GM12878 (cell line): ENCODE measurements at regions not wholly inside any gene's neighbourhood (a gene's known extent, or its start where the extent isn't known, plus 50 kb on each side); places are given as distances from the start of the nearest gene placed in this dataset.

Source experiments
- ATAC-seq: fragments of 200-7000 bp; cut with Tn5 transposase; 3 replicates; pipeline ENCODE4 v1.9.1; 2020; ENCODE audit warnings: mild to moderate bottlenecking, moderate library complexity
- BruUV-seq: library from RNA; stranded (reverse); fragments of 400-500 nt; replicated peaks from 2 replicates; lab custom pipeline; 2021; lab: Mats Ljungman, UMichigan
- CTCF ChIA-PET: fragments of 300-600 bp; sonication (Branson Sonifier 250); formaldehyde crosslinking; extraction: SDS; loops from one replicate; lab custom pipeline; 2021; ENCODE audit warnings: inconsistent platforms; lab: Yijun Ruan, JAX
- POLR2A ChIA-PET: fragments of 350-600 bp; formaldehyde crosslinking; extraction: SDS; loops from one replicate; lab custom pipeline; 2021; ENCODE audit warnings: inconsistent platforms; lab: Charles Lee
- RAD21 ChIA-PET: fragments of 300-600 bp; sonication (Branson Sonifier 250); formaldehyde crosslinking; loops from one replicate; lab custom pipeline; 2023; ENCODE audit warnings: antibody characterized with exemption; ENCODE audit not compliant: unreplicated experiment; lab: Charles Lee
- SMC1A ChIA-PET: fragments of 300-600 bp; sonication (Branson Sonifier 250); formaldehyde crosslinking; loops from one replicate; lab custom pipeline; 2023; ENCODE audit not compliant: unreplicated experiment, uncharacterized antibody; lab: Charles Lee
- DNase-seq: peaks from one replicate; pipeline ENCODE4 v3.0.0-alpha.2; 2011; ENCODE audit warnings: low read depth, low spot score
- FAIRE-seq: peaks from 3 replicates; lab custom pipeline; 2011; peaks lifted over from hg19 to GRCh38; lab: Jason Lieb, UNC
- H2AFZ ChIP-seq: 2 replicates; pipeline ENCODE4 v1.6.0; 2011; ENCODE audit warnings: low read depth, low read length, control low read depth; ENCODE audit not compliant: control insufficient read depth
- H3K27ac ChIP-seq: 2 replicates; pipeline ENCODE4 v1.5.1; 2011; ENCODE audit warnings: control low read depth; ENCODE audit not compliant: control insufficient read depth, insufficient read depth
- H3K27me3 ChIP-seq, 2 experiments: replicated peaks in 1 of 2; 2 replicates each; pipeline versions ENCODE4 v1.6.0 to v1.6.1; 2011; ENCODE audit warnings: low read length in 1 of 2; ENCODE audit not compliant: control insufficient read depth in 2 of 2, insufficient read depth in 2 of 2
- H3K36me3 ChIP-seq, 2 experiments: 2 replicates each; pipeline ENCODE4 v1.5.1; 2011; ENCODE audit warnings: low read length in 1 of 2; ENCODE audit not compliant: control insufficient read depth in 2 of 2, insufficient read depth in 2 of 2
- H3K4me1 ChIP-seq: 2 replicates; pipeline ENCODE4 v1.6.1; 2011; ENCODE audit warnings: mild to moderate bottlenecking, low read length, moderate library complexity, mixed read lengths; ENCODE audit not compliant: control insufficient read depth, insufficient read depth
- H3K4me2 ChIP-seq: 2 replicates; pipeline ENCODE4 v1.6.0; 2011; ENCODE audit warnings: control low read depth; ENCODE audit not compliant: control insufficient read depth, insufficient read depth
- H3K4me3 ChIP-seq: fragments of 200-600 bp; sonication (generic); 2 replicates; pipeline ENCODE4 v1.5.1; 2016
- H3K79me2 ChIP-seq: 2 replicates; pipeline ENCODE4 v1.6.0; 2011; ENCODE audit warnings: low read length; ENCODE audit not compliant: control insufficient read depth, insufficient read depth
- H3K9ac ChIP-seq: 2 replicates; pipeline ENCODE4 v1.8.0; 2011; ENCODE audit warnings: low read length, control low read depth, mixed read lengths; ENCODE audit not compliant: control insufficient read depth, insufficient read depth
- H3K9me3 ChIP-seq: replicated peaks from 3 replicates; pipeline ENCODE4 v1.5.1; 2011; ENCODE audit warnings: mild to moderate bottlenecking, low read length; ENCODE audit not compliant: control insufficient read depth, insufficient read depth
- H4K20me1 ChIP-seq: 2 replicates; pipeline ENCODE4 v1.6.0; 2011; ENCODE audit not compliant: control insufficient read depth, insufficient read depth
- BCLAF1 ChIP-seq: fragments of 450-650 bp; IDR thresholded peaks from 2 replicates; pipeline ENCODE4 v1.6.1; 2017; ENCODE audit warnings: antibody characterized with exemption, mild to moderate bottlenecking, moderate library complexity
- CEBPZ ChIP-seq: fragments of 150-350 bp; IDR thresholded peaks from 2 replicates; pipeline ENCODE4 v1.6.1; 2016; ENCODE audit warnings: low read depth, low read length
- CREM ChIP-seq: IDR thresholded peaks from 2 replicates; pipeline ENCODE4 v1.6.1; 2014; ENCODE audit warnings: antibody characterized with exemption, low read depth
- HCFC1 ChIP-seq: fragments of 150-350 bp; IDR thresholded peaks from 2 replicates; pipeline ENCODE4 v1.6.1; 2014; ENCODE audit warnings: low read length
- RBBP5 ChIP-seq: fragments of 200-600 bp; sonication (generic); conservative IDR thresholded peaks from 2 replicates; pipeline ENCODE4 v1.6.1; 2016
- RCOR1 ChIP-seq: conservative IDR thresholded peaks from 2 replicates; pipeline ENCODE4 v1.6.1; 2012; ENCODE audit warnings: low read depth, low read length, improper control_type of control experiment
- WGBS: methylation state at CpG from one replicate; pipeline ENCODE4 v1.1.6; 2016; ENCODE audit warnings: low lambda C conversion rate; ENCODE audit not compliant: insufficient replicate concordance, insufficient coverage; ENCODE audit errors: missing lambda C conversion rate; 5-methylcytosine and 5-hydroxymethylcytosine counted together
- in situ Hi-C: fragments of 300-500 bp; cut with MboI; formaldehyde crosslinking; loops from 9 replicates; pipeline ENCODE4 v1.14.3; 2018; ENCODE audit warnings: mixed read lengths
- intact Hi-C: fragments of 100-400 bp; cut with micrococcal nuclease; formaldehyde crosslinking; loops from one replicate; pipeline ENCODE4 v1.14.2; 2022; ENCODE audit not compliant: unreplicated experiment

- H3K4me3 ChIP-seq = no peak overlapping the region
- intact Hi-C loops (no loop called here), in situ Hi-C loops (no loop called here)
- SMC1A ChIA-PET = interaction anchor here (0.7 to 1.3 kb wide), 10 partner anchors 9 to 759 kb away, joined by 3 to 4 read pairs (median 3); no protein-coding TSS in a partner anchor
- no peaks in the 10 kb centered on the region for H3K9me3 ChIP-seq
- no peaks in the 10 kb centered on the region for H3K79me2 ChIP-seq
- 96% methylated on average over 5 of the region's 5 CpGs for WGBS
- DNase-seq = no peak
- no TSS peak for BruUV-seq
- no peak overlapping the region for H3K9ac ChIP-seq
- no peak for ATAC-seq
- no peak overlapping the region for H2AFZ ChIP-seq
- TF ChIP-seq RCOR1 (no peak), BCLAF1 (no peak), CREM (no peak), RBBP5 (no peak), HCFC1 (no peak), CEBPZ (no peak)
- no peaks in the 10 kb centered on the region for H4K20me1 ChIP-seq
- H3K27ac ChIP-seq = no peak overlapping the region
- RAD21 ChIA-PET = interaction anchor here (1.6 to 1.9 kb wide), 2 partner anchors 9 to 288 kb away, joined by 3 to 7 read pairs; no protein-coding TSS in a partner anchor
- POLR2A ChIA-PET = no interaction called here
- no peak for FAIRE-seq
- H3K4me2 ChIP-seq = no peak overlapping the region
- H3K4me1 ChIP-seq = peaks cover 7% of the 10 kb centered on the region
- no peaks in the 10 kb centered on the region for H3K36me3 ChIP-seq
- CTCF ChIA-PET = interaction anchor here (2.5 kb wide), 1 partner anchor 10 kb away, joined by 13 read pairs; no protein-coding TSS in a partner anchor
- H3K27me3 ChIP-seq = no peaks in the 10 kb centered on the region
These were observed 120.0 kb upstream of the HMHB1 start for GRCh38 chr5:143691945-143692290.
